Neural crest cell (in vitro differentiated cells): ENCODE measurements at regions not wholly inside any gene's neighbourhood (a gene's known extent, or its start where the extent isn't known, plus 50 kb on each side); places are given as distances from the start of the nearest gene placed in this dataset.

Experiments used
- DNase-seq: peaks from one replicate; pipeline ENCODE4 v3.0.0; 2021; ENCODE audit warnings: low read depth, mixed read lengths, low spot score
- H3K27ac Mint-ChIP-seq: one replicate; pipeline ENCODE4 v1.8.0; 2021; ENCODE audit warnings: mild to moderate bottlenecking, mixed read lengths; ENCODE audit not compliant: unreplicated experiment
- H3K27me3 Mint-ChIP-seq: 2 replicates; pipeline ENCODE4 v1.8.0; 2021; ENCODE audit warnings: low read depth, mild to moderate bottlenecking, mixed read lengths
- H3K36me3 Mint-ChIP-seq: 2 replicates; pipeline ENCODE4 v1.8.0; 2021; ENCODE audit warnings: low read depth, mild to moderate bottlenecking, mixed read lengths
- H3K4me1 Mint-ChIP-seq: 2 replicates; pipeline ENCODE4 v1.8.0; 2021; ENCODE audit warnings: mixed read lengths
- H3K4me3 Mint-ChIP-seq: one replicate; pipeline ENCODE4 v1.8.0; 2021; ENCODE audit warnings: mild to moderate bottlenecking, mixed read lengths
- H3K9me3 Mint-ChIP-seq: 2 replicates; pipeline ENCODE4 v1.8.0; 2021; ENCODE audit warnings: mixed read lengths
- TF ChIP-seq, protein P1 (sequence below): fragments of 200-600 bp; sonication (generic); conservative IDR thresholded peaks from 2 replicates; pipeline ENCODE4 v1.5.0; 2021; ENCODE audit warnings: antibody characterized with exemption, mild to moderate bottlenecking

GRCh38 chr14:38022775-38023174 is 184.9 kb upstream of the SSTR1 start:
- Mint-ChIP-seq H3K36me3 (no peaks in the 10 kb centered on the region), H3K4me3 (no peak overlapping the region), H3K27ac (no peak overlapping the region), H3K4me1 (peaks cover 2% of the 10 kb centered on the region), H3K27me3 (peaks cover 6% of the 10 kb centered on the region), H3K9me3 (peaks cover 15% of the 10 kb centered on the region)
- TF ChIP-seq, protein P1, sequence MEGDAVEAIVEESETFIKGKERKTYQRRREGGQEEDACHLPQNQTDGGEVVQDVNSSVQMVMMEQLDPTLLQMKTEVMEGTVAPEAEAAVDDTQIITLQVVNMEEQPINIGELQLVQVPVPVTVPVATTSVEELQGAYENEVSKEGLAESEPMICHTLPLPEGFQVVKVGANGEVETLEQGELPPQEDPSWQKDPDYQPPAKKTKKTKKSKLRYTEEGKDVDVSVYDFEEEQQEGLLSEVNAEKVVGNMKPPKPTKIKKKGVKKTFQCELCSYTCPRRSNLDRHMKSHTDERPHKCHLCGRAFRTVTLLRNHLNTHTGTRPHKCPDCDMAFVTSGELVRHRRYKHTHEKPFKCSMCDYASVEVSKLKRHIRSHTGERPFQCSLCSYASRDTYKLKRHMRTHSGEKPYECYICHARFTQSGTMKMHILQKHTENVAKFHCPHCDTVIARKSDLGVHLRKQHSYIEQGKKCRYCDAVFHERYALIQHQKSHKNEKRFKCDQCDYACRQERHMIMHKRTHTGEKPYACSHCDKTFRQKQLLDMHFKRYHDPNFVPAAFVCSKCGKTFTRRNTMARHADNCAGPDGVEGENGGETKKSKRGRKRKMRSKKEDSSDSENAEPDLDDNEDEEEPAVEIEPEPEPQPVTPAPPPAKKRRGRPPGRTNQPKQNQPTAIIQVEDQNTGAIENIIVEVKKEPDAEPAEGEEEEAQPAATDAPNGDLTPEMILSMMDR: no peak
- DNase-seq: no peak

- H3K9me3 Mint-ChIP-seq: no peaks in the 10 kb centered on the region
- no peak for DNase-seq
- H3K36me3 Mint-ChIP-seq: no peaks in the 10 kb centered on the region
- no peaks in the 10 kb centered on the region for H3K27me3 Mint-ChIP-seq
- H3K4me3 Mint-ChIP-seq: no peak overlapping the region
- H3K27ac Mint-ChIP-seq: no peak overlapping the region
- no peaks in the 10 kb centered on the region for H3K4me1 Mint-ChIP-seq
- TF ChIP-seq, protein P1: no peak
These were observed 169.5 kb upstream of the SSTR1 start for GRCh38 chr14:38038171-38038570.

- DNase-seq: no peak
- no peaks in the 10 kb centered on the region for H3K9me3 Mint-ChIP-seq
- no peaks in the 10 kb centered on the region for H3K4me1 Mint-ChIP-seq
- TF ChIP-seq, protein P1: no peak
- H3K4me3 Mint-ChIP-seq: no peak overlapping the region
- H3K27me3 Mint-ChIP-seq: no peaks in the 10 kb centered on the region
- no peak overlapping the region for H3K27ac Mint-ChIP-seq
- H3K36me3 Mint-ChIP-seq: no peaks in the 10 kb centered on the region
These were observed 168.7 kb upstream of the SSTR1 start for GRCh38 chr14:38038986-38039385.

- no peak for DNase-seq
- no peaks in the 10 kb centered on the region for H3K36me3 Mint-ChIP-seq
- no peaks in the 10 kb centered on the region for H3K9me3 Mint-ChIP-seq
- no peak overlapping the region for H3K27ac Mint-ChIP-seq
- H3K27me3 Mint-ChIP-seq: no peaks in the 10 kb centered on the region
- TF ChIP-seq, protein P1: no peak
- H3K4me1 Mint-ChIP-seq: no peaks in the 10 kb centered on the region
- no peak overlapping the region for H3K4me3 Mint-ChIP-seq
These were observed 168.2 kb upstream of the SSTR1 start for GRCh38 chr14:38039496-38039895.

GRCh38 chr14:38040411-38040810 is 167.3 kb upstream of the SSTR1 start:
- Mint-ChIP-seq H3K27ac (no peak overlapping the region), H3K4me1 (no peaks in the 10 kb centered on the region), H3K4me3 (no peak overlapping the region)

More at GRCh38 chr14:38040411-38040810, 167.3 kb upstream of the SSTR1 start:
- TF ChIP-seq, protein P1: no peak
- no peaks in the 10 kb centered on the region for H3K36me3 Mint-ChIP-seq
- H3K27me3 Mint-ChIP-seq: no peaks in the 10 kb centered on the region
- H3K9me3 Mint-ChIP-seq: no peaks in the 10 kb centered on the region
- no peak for DNase-seq
